GM21526 (cell line): ENCODE measurements at regions not wholly inside any gene's neighbourhood (a gene's known extent, or its start where the extent isn't known, plus 50 kb on each side); places are given as distances from the start of the nearest gene placed in this dataset.

Experiments used
- ATAC-seq: cut with Tn5 transposase; IDR thresholded peaks from one replicate; pipeline ENCODE4 v1.9.1; 2021; ENCODE audit warnings: moderate library complexity; ENCODE audit not compliant: unreplicated experiment, low FRiP score

- no peak for ATAC-seq
Measured at GRCh38 chr5:34476941-34477565, 179.1 kb upstream of the RAI14 start.

GRCh38 chr5:34480810-34481528 is 175.2 kb upstream of the RAI14 start:
- no peak for ATAC-seq

- no peak for ATAC-seq
Measured at GRCh38 chr5:34483442-34484033, 172.6 kb upstream of the RAI14 start.

GRCh38 chr5:34484216-34484920 is 171.8 kb upstream of the RAI14 start:
- ATAC-seq = no peak

- no peak for ATAC-seq
Measured at GRCh38 chr5:34485768-34486030, 170.4 kb upstream of the RAI14 start.

- ATAC-seq = no peak
Measured at GRCh38 chr5:34486160-34486848, 169.8 kb upstream of the RAI14 start.

- ATAC-seq = no peak
Measured at GRCh38 chr5:34486849-34487158, 169.3 kb upstream of the RAI14 start.

GRCh38 chr5:34487159-34487879 is 168.8 kb upstream of the RAI14 start:
- ATAC-seq = no peak

- no peak for ATAC-seq
Measured at GRCh38 chr5:34487956-34488355, 168.2 kb upstream of the RAI14 start.

GRCh38 chr5:34488984-34489383 is 167.1 kb upstream of the RAI14 start:
- no peak for ATAC-seq

- ATAC-seq = no peak
Measured at GRCh38 chr5:34490506-34491250, 165.4 kb upstream of the RAI14 start.

GRCh38 chr5:34491251-34491620 is 164.9 kb upstream of the RAI14 start:
- ATAC-seq = no peak

GRCh38 chr5:34494111-34494755 is 161.9 kb upstream of the RAI14 start:
- no peak for ATAC-seq

GRCh38 chr5:34495178-34495577 is 160.9 kb upstream of the RAI14 start:
- ATAC-seq = no peak

GRCh38 chr5:34496260-34496691 is 159.9 kb upstream of the RAI14 start:
- no peak for ATAC-seq

GRCh38 chr5:34496701-34497469 is 159.2 kb upstream of the RAI14 start:
- no peak for ATAC-seq

GRCh38 chr5:34497470-34497808 is 158.7 kb upstream of the RAI14 start:
- ATAC-seq = no peak

GRCh38 chr5:34498572-34498971 is 157.6 kb upstream of the RAI14 start:
- no peak for ATAC-seq
